GM12878 (cell line): ENCODE measurements at regions not wholly inside any gene's neighbourhood (a gene's known extent, or its start where the extent isn't known, plus 50 kb on each side); places are given as distances from the start of the nearest gene placed in this dataset.
A peak's percentile ranks its signal among the peaks of the same experiment; 100 is the strongest.

Source experiments
- ATAC-seq: fragments of 200-7000 bp; cut with Tn5 transposase; 3 replicates; pipeline ENCODE4 v1.9.1; 2020; ENCODE audit warnings: mild to moderate bottlenecking, moderate library complexity
- BruUV-seq: library from RNA; stranded (reverse); fragments of 400-500 nt; replicated peaks from 2 replicates; lab custom pipeline; 2021; lab: Mats Ljungman, UMichigan
- CTCF ChIA-PET: fragments of 300-600 bp; sonication (Branson Sonifier 250); formaldehyde crosslinking; extraction: SDS; loops from one replicate; lab custom pipeline; 2021; ENCODE audit warnings: inconsistent platforms; lab: Yijun Ruan, JAX
- POLR2A ChIA-PET: fragments of 350-600 bp; formaldehyde crosslinking; extraction: SDS; loops from one replicate; lab custom pipeline; 2021; ENCODE audit warnings: inconsistent platforms; lab: Charles Lee
- RAD21 ChIA-PET: fragments of 300-600 bp; sonication (Branson Sonifier 250); formaldehyde crosslinking; loops from one replicate; lab custom pipeline; 2023; ENCODE audit warnings: antibody characterized with exemption; ENCODE audit not compliant: unreplicated experiment; lab: Charles Lee
- SMC1A ChIA-PET: fragments of 300-600 bp; sonication (Branson Sonifier 250); formaldehyde crosslinking; loops from one replicate; lab custom pipeline; 2023; ENCODE audit not compliant: unreplicated experiment, uncharacterized antibody; lab: Charles Lee
- DNase-seq: peaks from one replicate; pipeline ENCODE4 v3.0.0-alpha.2; 2011; ENCODE audit warnings: low read depth, low spot score
- FAIRE-seq: peaks from 3 replicates; lab custom pipeline; 2011; peaks lifted over from hg19 to GRCh38; lab: Jason Lieb, UNC
- H2AFZ ChIP-seq: 2 replicates; pipeline ENCODE4 v1.6.0; 2011; ENCODE audit warnings: low read depth, low read length, control low read depth; ENCODE audit not compliant: control insufficient read depth
- H3K27ac ChIP-seq: 2 replicates; pipeline ENCODE4 v1.5.1; 2011; ENCODE audit warnings: control low read depth; ENCODE audit not compliant: control insufficient read depth, insufficient read depth
- H3K27me3 ChIP-seq, 2 experiments: replicated peaks in 1 of 2; 2 replicates each; pipeline versions ENCODE4 v1.6.0 to v1.6.1; 2011; ENCODE audit warnings: low read length in 1 of 2; ENCODE audit not compliant: control insufficient read depth in 2 of 2, insufficient read depth in 2 of 2
- H3K36me3 ChIP-seq, 2 experiments: 2 replicates each; pipeline ENCODE4 v1.5.1; 2011; ENCODE audit warnings: low read length in 1 of 2; ENCODE audit not compliant: control insufficient read depth in 2 of 2, insufficient read depth in 2 of 2
- H3K4me1 ChIP-seq: 2 replicates; pipeline ENCODE4 v1.6.1; 2011; ENCODE audit warnings: mild to moderate bottlenecking, low read length, moderate library complexity, mixed read lengths; ENCODE audit not compliant: control insufficient read depth, insufficient read depth
- H3K4me2 ChIP-seq: 2 replicates; pipeline ENCODE4 v1.6.0; 2011; ENCODE audit warnings: control low read depth; ENCODE audit not compliant: control insufficient read depth, insufficient read depth
- H3K4me3 ChIP-seq: fragments of 200-600 bp; sonication (generic); 2 replicates; pipeline ENCODE4 v1.5.1; 2016
- H3K79me2 ChIP-seq: 2 replicates; pipeline ENCODE4 v1.6.0; 2011; ENCODE audit warnings: low read length; ENCODE audit not compliant: control insufficient read depth, insufficient read depth
- H3K9ac ChIP-seq: 2 replicates; pipeline ENCODE4 v1.8.0; 2011; ENCODE audit warnings: low read length, control low read depth, mixed read lengths; ENCODE audit not compliant: control insufficient read depth, insufficient read depth
- H3K9me3 ChIP-seq: replicated peaks from 3 replicates; pipeline ENCODE4 v1.5.1; 2011; ENCODE audit warnings: mild to moderate bottlenecking, low read length; ENCODE audit not compliant: control insufficient read depth, insufficient read depth
- H4K20me1 ChIP-seq: 2 replicates; pipeline ENCODE4 v1.6.0; 2011; ENCODE audit not compliant: control insufficient read depth, insufficient read depth
- JUNB ChIP-seq: IDR thresholded peaks from 2 replicates; pipeline ENCODE4 v1.6.1; 2016; ENCODE audit warnings: antibody characterized with exemption, mild to moderate bottlenecking
- KDM1A ChIP-seq: fragments of 200-600 bp; sonication (generic); IDR thresholded peaks from 2 replicates; pipeline ENCODE4 v1.6.1; 2016; ENCODE audit warnings: borderline replicate concordance
- MEF2B ChIP-seq: fragments of 450-650 bp; IDR thresholded peaks from 2 replicates; pipeline ENCODE4 v1.6.1; 2018; ENCODE audit warnings: mild to moderate bottlenecking, moderate library complexity; ENCODE audit not compliant: partially characterized antibody, poor library complexity, severe bottlenecking
- MXI1 ChIP-seq: fragments of 150-350 bp; IDR thresholded peaks from 2 replicates; pipeline ENCODE4 v1.6.1; 2011; ENCODE audit warnings: low read depth, mild to moderate bottlenecking, inconsistent platforms, low read length, improper control_type of control experiment
- NFYA ChIP-seq: IDR thresholded peaks from 2 replicates; pipeline ENCODE4 v1.6.1; 2011; ENCODE audit warnings: low read depth, mild to moderate bottlenecking, low read length, improper control_type of control experiment, borderline replicate concordance
- PAX8 ChIP-seq: fragments of 450-650 bp; IDR thresholded peaks from 2 replicates; pipeline ENCODE4 v1.6.1; 2017; ENCODE audit warnings: mild to moderate bottlenecking, moderate library complexity
- POLR2AphosphoS2 ChIP-seq: IDR thresholded peaks from 2 replicates; pipeline ENCODE4 v1.6.1; 2011; ENCODE audit warnings: low read depth, mild to moderate bottlenecking, low read length, improper control_type of control experiment, moderate library complexity
- RAD51 ChIP-seq: fragments of 450-650 bp; IDR thresholded peaks from 2 replicates; pipeline ENCODE4 v1.6.1; 2016; ENCODE audit warnings: moderate library complexity, mild to moderate bottlenecking, inconsistent platforms
- RELA ChIP-seq: fragments of 450-650 bp; IDR thresholded peaks from 2 replicates; pipeline ENCODE4 v1.8.0; 2014; ENCODE audit warnings: borderline replicate concordance; ENCODE audit not compliant: partially characterized antibody
- SP1 ChIP-seq: IDR thresholded peaks from one replicate; pipeline ENCODE4 v1.6.1; 2011; ENCODE audit warnings: low read depth, low read length
- SRF ChIP-seq, 2 experiments: IDR thresholded peaks; 2 replicates each; pipeline ENCODE4 v1.6.1; 2011; ENCODE audit warnings: low read depth in 2 of 2, low read length in 2 of 2, mild to moderate bottlenecking in 1 of 2, moderate library complexity in 1 of 2
- SUPT20H ChIP-seq: IDR thresholded peaks from 2 replicates; pipeline ENCODE4 v1.6.1; 2011; ENCODE audit warnings: low read depth, mild to moderate bottlenecking, low read length, moderate library complexity, borderline replicate concordance; ENCODE audit not compliant: control insufficient read depth
- YY1 ChIP-seq: IDR thresholded peaks from 2 replicates; pipeline ENCODE4 v1.6.1; 2011; ENCODE audit warnings: low read depth, mild to moderate bottlenecking, low read length
- ZNF207 ChIP-seq: fragments of 450-650 bp; IDR thresholded peaks from 2 replicates; pipeline ENCODE4 v1.6.1; 2014; ENCODE audit warnings: antibody characterized with exemption, mild to moderate bottlenecking, borderline replicate concordance
- WGBS: methylation state at CpG from one replicate; pipeline ENCODE4 v1.1.6; 2016; ENCODE audit warnings: low lambda C conversion rate; ENCODE audit not compliant: insufficient replicate concordance, insufficient coverage; ENCODE audit errors: missing lambda C conversion rate; 5-methylcytosine and 5-hydroxymethylcytosine counted together
- in situ Hi-C: fragments of 300-500 bp; cut with MboI; formaldehyde crosslinking; loops from 9 replicates; pipeline ENCODE4 v1.14.3; 2018; ENCODE audit warnings: mixed read lengths
- intact Hi-C: fragments of 100-400 bp; cut with micrococcal nuclease; formaldehyde crosslinking; loops from one replicate; pipeline ENCODE4 v1.14.2; 2022; ENCODE audit not compliant: unreplicated experiment
- TF ChIP-seq, protein P1 (sequence below): fragments of 450-650 bp; IDR thresholded peaks from 2 replicates; pipeline ENCODE4 v1.6.1; 2017; ENCODE audit warnings: antibody characterized with exemption, mild to moderate bottlenecking, moderate library complexity
- TF ChIP-seq, protein P2 (sequence below): fragments of 150-350 bp; IDR thresholded peaks from 2 replicates; pipeline ENCODE4 v1.6.1; 2014; ENCODE audit warnings: mild to moderate bottlenecking, low read depth, low read length
- TF ChIP-seq, protein P3 (sequence below): fragments of 450-650 bp; IDR thresholded peaks from 2 replicates; pipeline ENCODE4 v1.6.1; 2017; ENCODE audit warnings: borderline replicate concordance

DNA sequence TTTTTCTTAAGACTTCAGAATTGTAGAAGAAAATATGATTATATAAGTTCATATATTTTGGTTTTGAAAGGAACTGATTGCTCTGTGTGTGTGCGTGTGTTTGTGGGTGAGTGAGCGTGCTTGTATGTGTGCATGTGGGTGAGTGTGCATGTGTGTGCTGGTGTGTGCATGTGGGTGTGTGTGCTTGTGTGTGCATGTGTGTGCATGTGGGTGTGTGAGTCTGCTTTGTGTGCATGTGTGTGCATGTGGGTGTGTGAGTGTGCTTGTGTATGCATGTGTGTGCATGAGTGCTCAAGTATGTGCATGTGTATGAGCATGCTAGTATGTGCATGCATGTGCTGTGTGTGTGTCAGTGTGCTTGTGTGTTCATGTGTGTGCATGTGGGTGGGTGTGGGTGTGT is 238.5 kb downstream of the CDC5L start (continued):
- TF ChIP-seq, protein P1, sequence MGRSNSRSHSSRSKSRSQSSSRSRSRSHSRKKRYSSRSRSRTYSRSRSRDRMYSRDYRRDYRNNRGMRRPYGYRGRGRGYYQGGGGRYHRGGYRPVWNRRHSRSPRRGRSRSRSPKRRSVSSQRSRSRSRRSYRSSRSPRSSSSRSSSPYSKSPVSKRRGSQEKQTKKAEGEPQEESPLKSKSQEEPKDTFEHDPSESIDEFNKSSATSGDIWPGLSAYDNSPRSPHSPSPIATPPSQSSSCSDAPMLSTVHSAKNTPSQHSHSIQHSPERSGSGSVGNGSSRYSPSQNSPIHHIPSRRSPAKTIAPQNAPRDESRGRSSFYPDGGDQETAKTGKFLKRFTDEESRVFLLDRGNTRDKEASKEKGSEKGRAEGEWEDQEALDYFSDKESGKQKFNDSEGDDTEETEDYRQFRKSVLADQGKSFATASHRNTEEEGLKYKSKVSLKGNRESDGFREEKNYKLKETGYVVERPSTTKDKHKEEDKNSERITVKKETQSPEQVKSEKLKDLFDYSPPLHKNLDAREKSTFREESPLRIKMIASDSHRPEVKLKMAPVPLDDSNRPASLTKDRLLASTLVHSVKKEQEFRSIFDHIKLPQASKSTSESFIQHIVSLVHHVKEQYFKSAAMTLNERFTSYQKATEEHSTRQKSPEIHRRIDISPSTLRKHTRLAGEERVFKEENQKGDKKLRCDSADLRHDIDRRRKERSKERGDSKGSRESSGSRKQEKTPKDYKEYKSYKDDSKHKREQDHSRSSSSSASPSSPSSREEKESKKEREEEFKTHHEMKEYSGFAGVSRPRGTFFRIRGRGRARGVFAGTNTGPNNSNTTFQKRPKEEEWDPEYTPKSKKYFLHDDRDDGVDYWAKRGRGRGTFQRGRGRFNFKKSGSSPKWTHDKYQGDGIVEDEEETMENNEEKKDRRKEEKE = no peak
- TF ChIP-seq RAD51 (no peak), SRF (IDR thresholded peaks at IDR 0.05; ENCODE audit: low read depth in 2 of 2, low read length in 2 of 2) (0 out of 4 replicates have a peak, but pooled peaks of 1 of the 2 experiments have one; percentile 19)

DNA sequence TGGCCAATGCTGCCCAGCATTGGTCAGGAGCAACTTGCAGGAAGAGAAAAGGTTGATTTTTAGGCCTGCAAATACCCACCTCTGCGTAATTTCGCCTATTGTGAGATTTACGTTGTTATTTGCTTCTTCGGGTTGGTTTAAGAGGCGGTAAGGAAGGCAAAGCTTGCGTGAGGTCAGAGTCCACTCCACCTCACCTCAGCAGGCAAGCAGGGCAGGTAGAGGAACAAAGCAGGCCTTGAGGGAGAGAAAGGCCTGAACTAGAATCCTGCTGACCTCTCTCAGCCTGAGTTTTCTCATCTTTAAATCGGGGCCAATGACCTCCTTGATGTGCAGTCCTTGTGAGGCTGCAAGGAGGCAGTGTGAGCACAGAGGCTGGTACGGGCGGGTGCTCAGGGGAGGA is 239.1 kb downstream of the CDC5L start:
- Histone ChIP-seq H3K9ac (no peak overlapping the region), H3K27me3 (peaks cover 0 to 1% of the 10 kb centered on the region in 2 experiments; a peak in 1 of 4 replicates), H3K36me3 (no peaks in the 10 kb centered on the region), H3K4me2 (no peak overlapping the region), H3K79me2 (no peaks in the 10 kb centered on the region), H3K27ac (no peak overlapping the region), H4K20me1 (no peaks in the 10 kb centered on the region), H2AFZ (no peak overlapping the region), H3K9me3 (no peaks in the 10 kb centered on the region), H3K4me3 (no peak overlapping the region), H3K4me1 (no peaks in the 10 kb centered on the region)
- in situ Hi-C loops (no loop called here), intact Hi-C loops (no loop called here)
- WGBS = 49% methylated on average over 9 of the region's 9 CpGs
- CTCF ChIA-PET = interaction anchor here (2.5 kb wide), 1 partner anchor 151 kb away, joined by 7 read pairs; no protein-coding TSS in a partner anchor
- TF ChIP-seq SUPT20H = no peak
- TF ChIP-seq SP1 = no peak
- no peak for TF ChIP-seq JUNB
- no peak for TF ChIP-seq ZNF207
- no peak for TF ChIP-seq POLR2AphosphoS2
- no peak for TF ChIP-seq KDM1A
- TF ChIP-seq MEF2B = no peak
- no peak for TF ChIP-seq NFYA
- TF ChIP-seq PAX8 = no peak
- no peak for TF ChIP-seq YY1
- TF ChIP-seq, protein P2, sequence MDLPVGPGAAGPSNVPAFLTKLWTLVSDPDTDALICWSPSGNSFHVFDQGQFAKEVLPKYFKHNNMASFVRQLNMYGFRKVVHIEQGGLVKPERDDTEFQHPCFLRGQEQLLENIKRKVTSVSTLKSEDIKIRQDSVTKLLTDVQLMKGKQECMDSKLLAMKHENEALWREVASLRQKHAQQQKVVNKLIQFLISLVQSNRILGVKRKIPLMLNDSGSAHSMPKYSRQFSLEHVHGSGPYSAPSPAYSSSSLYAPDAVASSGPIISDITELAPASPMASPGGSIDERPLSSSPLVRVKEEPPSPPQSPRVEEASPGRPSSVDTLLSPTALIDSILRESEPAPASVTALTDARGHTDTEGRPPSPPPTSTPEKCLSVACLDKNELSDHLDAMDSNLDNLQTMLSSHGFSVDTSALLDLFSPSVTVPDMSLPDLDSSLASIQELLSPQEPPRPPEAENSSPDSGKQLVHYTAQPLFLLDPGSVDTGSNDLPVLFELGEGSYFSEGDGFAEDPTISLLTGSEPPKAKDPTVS = no peak
- TF ChIP-seq MXI1 = no peak
- TF ChIP-seq, protein P3, sequence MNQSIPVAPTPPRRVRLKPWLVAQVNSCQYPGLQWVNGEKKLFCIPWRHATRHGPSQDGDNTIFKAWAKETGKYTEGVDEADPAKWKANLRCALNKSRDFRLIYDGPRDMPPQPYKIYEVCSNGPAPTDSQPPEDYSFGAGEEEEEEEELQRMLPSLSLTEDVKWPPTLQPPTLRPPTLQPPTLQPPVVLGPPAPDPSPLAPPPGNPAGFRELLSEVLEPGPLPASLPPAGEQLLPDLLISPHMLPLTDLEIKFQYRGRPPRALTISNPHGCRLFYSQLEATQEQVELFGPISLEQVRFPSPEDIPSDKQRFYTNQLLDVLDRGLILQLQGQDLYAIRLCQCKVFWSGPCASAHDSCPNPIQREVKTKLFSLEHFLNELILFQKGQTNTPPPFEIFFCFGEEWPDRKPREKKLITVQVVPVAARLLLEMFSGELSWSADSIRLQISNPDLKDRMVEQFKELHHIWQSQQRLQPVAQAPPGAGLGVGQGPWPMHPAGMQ = no peak
- TF ChIP-seq RELA = no peak
- ATAC-seq (no peak), DNase-seq (no peak), FAIRE-seq (no peak)
- POLR2A ChIA-PET = no interaction called here
- SMC1A ChIA-PET = no interaction called here
- no TSS peak for BruUV-seq
- RAD21 ChIA-PET = no interaction called here
